NCI-H1694 treated with DMSO at 0.1 percent for 48 hours (cell line): ENCODE measurements at regions not wholly inside any gene's neighbourhood (a gene's known extent, or its start where the extent isn't known, plus 50 kb on each side); places are given as distances from the start of the nearest gene placed in this dataset.

Source experiments
- DNase-seq: peaks from one replicate; lab custom pipeline; 2025; lab: John Stamatoyannopoulos, UW

- DNase-seq: no peak
These were observed 622.6 kb downstream of the ADGRL2 start for GRCh38 chr1:82423174-82423815.

- no peak for DNase-seq
These were observed 621.0 kb downstream of the ADGRL2 start for GRCh38 chr1:82421782-82422181.

- DNase-seq: no peak
These were observed 619.9 kb downstream of the ADGRL2 start for GRCh38 chr1:82420584-82420983.

GRCh38 chr1:82411605-82412004, 610.9 kb downstream of the ADGRL2 start:
- no peak for DNase-seq

GRCh38 chr1:82405333-82405732, 604.6 kb downstream of the ADGRL2 start:
- no peak for DNase-seq

GRCh38 chr1:82401116-82401515, 600.4 kb downstream of the ADGRL2 start:
- no peak for DNase-seq

- no peak for DNase-seq
These were observed 599.8 kb downstream of the ADGRL2 start for GRCh38 chr1:82400521-82400920.

- no peak for DNase-seq
These were observed 598.4 kb downstream of the ADGRL2 start for GRCh38 chr1:82399093-82399492.

GRCh38 chr1:82398357-82398756, 597.6 kb downstream of the ADGRL2 start:
- DNase-seq: no peak

- DNase-seq: no peak
These were observed 594.7 kb downstream of the ADGRL2 start for GRCh38 chr1:82395440-82395839.

- no peak for DNase-seq
These were observed 592.2 kb downstream of the ADGRL2 start for GRCh38 chr1:82392946-82393345.

- DNase-seq: no peak
These were observed 591.8 kb downstream of the ADGRL2 start for GRCh38 chr1:82392513-82392912.

- no peak for DNase-seq
These were observed 591.0 kb downstream of the ADGRL2 start for GRCh38 chr1:82391712-82392111.

GRCh38 chr1:82390627-82391026, 589.9 kb downstream of the ADGRL2 start:
- no peak for DNase-seq

GRCh38 chr1:82388679-82389078, 587.9 kb downstream of the ADGRL2 start:
- DNase-seq: no peak

- DNase-seq: no peak
These were observed 586.3 kb downstream of the ADGRL2 start for GRCh38 chr1:82387012-82387366.

- DNase-seq: no peak
These were observed 585.8 kb downstream of the ADGRL2 start for GRCh38 chr1:82386365-82387011.

GRCh38 chr1:82384776-82385175, 584.0 kb downstream of the ADGRL2 start:
- no peak for DNase-seq

- DNase-seq: no peak
These were observed 576.6 kb downstream of the ADGRL2 start for GRCh38 chr1:82377201-82377884.

- no peak for DNase-seq
These were observed 573.0 kb downstream of the ADGRL2 start for GRCh38 chr1:82373710-82374109.

- no peak for DNase-seq
These were observed 571.2 kb downstream of the ADGRL2 start for GRCh38 chr1:82371844-82372498.

GRCh38 chr1:82367456-82367855, 566.7 kb downstream of the ADGRL2 start:
- DNase-seq: no peak

GRCh38 chr1:82366689-82367088, 566.0 kb downstream of the ADGRL2 start:
- no peak for DNase-seq
